NOMO-1 treated with DMSO at 0.1 percent for 48 hours (cell line): ENCODE measurements at regions not wholly inside any gene's neighbourhood (a gene's known extent, or its start where the extent isn't known, plus 50 kb on each side); places are given as distances from the start of the nearest gene placed in this dataset.
A peak's percentile ranks its signal among the peaks of the same experiment; 100 is the strongest.

Source experiments
- DNase-seq: peaks from one replicate; lab custom pipeline; 2025; ENCODE audit not compliant: unreplicated experiment; lab: John Stamatoyannopoulos, UW

DNA sequence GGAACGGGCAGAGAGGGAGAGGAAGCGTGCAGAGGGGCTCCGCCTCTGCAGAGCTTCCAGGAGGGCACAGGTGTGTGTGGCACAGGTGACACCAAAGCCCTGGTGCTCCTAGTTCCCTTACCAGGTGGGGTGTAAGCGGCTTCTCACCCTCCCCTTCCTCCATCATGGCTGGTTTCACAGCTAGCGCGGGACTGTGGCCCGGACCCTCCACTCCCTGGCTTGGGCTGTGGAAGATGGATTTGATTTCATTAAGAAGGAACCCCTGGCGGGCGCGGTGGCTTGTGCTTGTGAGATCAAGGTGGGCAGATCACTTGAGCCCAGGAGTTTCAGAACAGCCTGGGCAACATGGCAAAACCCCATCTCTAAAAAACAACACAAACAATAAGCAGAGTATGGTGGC lies 241.2 kb upstream of the GSE1 start:
- no peak for DNase-seq

DNA sequence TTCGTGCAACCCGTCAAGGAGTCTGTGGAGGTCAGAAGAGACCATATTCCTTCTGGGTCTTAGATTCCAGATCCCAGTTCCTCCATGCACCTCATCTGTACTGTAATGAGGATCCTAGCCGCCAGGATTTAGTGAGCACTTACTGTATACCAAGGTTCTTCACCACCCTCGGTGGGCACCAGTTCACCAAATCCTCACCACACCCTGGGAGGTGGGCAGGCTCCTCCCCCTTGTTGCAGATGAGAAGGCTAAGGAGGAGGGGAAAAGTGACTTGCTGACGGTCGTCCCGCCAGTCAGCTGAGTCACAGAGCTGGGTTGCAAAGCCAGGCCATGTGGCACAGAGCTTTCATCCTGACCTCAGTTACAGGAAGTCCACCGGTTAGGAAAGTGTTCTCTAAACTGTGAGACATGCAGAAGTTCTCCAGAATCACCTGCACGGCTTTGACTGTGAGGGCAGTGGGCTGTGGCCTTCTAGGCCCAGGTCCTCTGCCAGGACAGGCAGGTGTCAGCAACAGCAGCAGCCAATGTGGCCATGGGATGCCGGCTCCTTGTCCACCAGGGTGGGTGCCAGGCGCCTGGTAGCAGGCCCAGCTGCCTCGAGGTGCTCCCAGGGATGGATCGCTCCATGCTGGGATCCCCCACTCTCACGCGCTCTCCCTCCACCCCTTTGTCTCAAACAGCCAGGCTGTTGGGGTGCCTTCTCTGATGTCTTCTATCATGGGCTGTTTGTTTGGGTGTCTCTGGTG lies 240.3 kb upstream of the GSE1 start:
- DNase-seq: peak; percentile 84

DNA sequence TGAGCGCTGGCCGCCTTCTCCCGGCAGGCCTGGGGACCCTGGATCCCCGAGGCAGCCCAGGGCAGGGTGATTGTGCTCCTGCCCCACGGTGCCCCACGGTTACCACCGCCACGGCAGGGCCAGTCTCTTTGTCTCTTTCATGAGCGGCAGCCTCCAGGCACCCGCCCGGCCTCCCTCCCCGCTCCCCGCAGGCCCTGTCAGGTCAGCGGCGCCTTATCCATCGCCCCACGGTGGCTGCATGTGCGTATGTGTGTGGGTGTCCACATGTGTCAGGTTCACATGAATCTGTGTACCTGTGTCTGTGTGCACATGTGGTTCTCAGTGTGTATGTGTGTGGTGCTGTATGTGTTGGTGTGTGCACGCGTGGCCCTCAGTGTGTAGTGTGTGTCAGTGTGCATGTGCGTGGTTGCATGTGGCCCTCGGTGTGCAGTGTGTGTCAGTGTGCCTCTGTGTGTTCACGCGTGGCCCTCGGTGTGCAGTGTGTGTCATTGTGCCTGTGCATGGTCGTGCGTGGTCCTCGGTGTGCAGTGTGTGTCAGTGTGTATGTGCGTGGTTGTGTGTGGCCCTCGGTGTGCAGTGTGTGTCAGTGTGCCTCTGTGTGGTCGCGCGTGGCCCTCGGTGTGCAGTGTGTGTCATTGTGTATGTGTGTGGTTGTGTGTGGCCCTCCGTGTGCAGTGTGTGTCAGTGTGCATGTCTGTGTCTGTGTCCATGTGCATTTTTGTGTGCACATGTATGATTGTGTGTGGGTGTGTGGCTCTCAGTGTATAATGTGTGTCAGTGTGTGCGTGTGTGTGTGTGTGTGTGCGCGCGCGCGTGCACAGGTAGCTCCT lies 239.2 kb upstream of the GSE1 start:
- DNase-seq: no peak

DNA sequence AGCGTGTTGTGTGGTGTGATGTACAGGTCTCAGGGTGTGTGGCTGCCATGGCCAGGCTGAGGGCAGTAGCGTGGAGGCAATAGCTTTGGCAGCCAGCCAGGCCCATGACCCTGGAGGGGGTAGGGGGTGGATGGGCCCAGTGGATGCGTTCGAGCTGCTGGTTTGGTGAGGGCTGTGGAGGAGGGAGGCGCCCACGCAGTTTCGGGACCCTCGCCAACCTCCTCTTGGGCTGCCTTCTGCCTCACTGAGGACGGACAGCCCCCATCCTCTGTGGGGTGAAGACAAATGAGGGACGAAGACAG lies 238.6 kb upstream of the GSE1 start:
- DNase-seq: no peak

DNA sequence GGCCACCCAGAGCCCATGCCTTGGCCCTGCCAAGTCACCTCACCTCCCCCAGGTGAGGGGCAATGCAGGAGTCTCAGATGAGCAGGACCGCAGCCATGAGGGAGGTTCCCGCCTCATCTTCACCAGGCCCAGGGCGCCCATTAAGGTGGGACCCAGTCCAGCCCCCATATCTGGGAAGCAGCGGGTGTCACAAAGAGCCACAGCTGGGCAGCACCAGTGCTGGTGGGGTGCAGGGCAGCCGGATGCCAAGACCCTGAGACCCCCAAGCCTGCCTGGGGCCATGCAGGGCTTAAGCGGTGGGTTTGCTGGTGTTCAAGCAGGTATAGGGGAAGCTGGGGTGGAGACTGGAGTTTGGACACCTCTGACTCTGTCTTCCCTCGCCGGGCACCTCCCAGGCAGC lies 237.8 kb upstream of the GSE1 start:
- DNase-seq: no peak

DNA sequence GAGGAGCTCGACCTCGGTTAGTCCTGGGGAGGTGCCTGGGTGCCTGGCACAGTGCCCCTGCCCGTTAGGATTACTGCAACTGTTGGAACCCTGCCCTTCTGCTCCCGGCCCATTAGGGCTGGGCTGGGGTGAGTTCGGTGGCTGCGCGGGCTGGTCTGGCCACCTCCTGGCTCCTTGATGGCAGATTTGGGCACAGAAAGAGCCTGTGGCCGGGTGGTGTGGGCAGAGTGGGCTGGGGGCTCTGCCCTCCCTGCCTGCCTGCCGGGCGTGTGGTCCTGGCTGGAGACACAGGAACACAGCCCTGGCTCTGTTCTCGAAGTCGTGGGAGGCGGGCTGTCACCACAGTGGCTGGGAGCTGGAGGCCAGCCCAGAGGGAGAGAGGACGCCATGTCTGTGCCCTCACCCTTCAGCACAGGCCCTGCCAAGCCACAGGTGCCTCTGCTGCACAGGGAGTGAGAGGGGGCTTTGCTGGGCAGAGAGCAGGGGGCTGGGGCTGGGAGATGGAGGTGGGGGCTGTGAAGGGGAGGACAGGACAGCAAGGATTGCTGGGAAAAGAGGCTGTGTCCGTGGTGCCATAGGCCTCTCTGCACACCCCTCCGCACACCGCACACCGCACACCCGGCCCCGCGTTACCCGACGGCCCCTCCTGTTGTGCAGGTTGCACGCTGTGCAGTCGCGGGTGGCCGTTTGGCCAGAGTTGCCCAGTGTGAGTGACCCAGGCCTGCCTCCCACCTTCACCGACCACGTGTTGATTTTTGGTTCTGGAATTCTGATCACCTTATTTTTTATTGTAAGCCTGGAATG lies 236.6 kb upstream of the GSE1 start:
- no peak for DNase-seq

DNA sequence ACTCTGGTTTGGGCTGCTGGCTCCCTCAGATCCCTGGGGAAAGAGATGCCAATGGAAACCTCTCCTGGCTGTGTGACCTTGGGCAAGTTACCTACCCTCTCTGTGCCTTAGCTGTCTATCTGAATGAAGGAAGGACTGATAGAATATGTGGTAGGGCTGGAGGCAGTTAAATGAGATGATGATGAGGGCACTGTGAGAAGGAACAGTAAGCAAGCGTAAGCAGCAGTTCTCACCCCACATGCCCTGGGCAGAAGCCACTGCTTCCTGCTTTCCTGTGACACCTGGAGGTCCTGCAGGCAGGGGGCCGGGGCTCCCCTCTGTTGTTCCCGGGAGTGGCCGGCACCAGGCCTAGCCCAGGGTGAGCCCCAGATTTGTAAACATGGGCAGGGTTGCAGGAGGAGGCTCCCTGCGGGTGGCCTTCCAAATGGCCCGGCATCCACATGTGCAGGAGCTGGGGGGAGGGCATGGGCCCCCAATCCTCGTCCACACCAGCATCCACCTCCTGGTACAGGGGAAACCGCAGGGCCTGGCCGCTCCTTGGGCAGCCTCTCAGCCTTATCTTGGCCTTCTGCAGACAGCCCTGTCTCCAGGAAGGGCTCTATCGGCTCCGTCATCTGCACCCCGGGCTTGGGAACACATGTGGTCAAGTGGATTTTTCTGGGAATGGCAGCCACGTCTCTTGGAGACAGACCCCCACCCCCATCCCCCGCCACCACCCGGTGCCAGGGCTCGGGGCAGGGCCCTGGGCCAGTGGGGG lies 235.6 kb upstream of the GSE1 start:
- no peak for DNase-seq

DNA sequence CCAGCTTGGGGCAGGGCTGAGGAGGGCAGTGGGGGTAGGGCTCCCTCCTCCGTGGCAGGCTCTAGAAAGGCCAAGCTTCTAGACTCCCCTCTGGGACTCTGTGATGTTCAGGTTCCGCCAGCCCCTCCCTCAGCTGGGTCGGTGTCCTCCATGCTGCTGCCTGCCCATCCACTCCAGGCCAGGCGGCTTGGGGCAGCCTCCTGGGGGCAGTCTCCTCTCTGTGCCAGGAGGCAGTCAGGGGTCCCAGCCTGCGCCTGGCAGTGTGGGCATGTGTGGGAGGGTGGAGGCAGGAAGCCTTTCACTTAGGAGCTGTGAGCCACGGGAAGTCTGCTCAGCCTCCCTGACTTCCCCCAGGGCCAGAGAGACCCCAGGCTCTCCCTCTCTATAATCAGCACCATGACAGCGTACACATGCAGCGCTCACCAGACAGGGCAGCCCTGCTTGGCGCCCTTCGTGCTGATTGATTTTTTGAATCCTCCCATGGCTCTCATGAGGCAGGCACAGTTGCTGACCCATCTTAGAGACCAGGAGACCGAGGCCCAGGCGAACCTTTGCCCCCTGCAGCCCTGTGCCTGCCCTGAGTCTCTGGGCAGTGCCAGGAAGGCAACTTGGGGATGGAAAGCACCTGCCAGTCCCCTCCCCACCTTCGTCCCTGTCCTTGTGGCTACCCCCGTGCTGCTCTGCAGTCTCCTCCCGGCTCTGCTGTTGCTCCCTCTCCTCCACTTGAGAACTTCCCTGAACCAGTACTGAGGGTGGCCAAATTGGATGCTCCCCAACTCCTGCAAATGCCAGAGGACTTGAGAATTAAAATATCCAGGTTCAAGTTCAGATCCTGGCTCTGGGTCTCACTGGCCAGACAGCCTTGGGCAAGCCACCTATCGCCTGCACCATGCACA lies 234.7 kb upstream of the GSE1 start:
- no peak for DNase-seq

DNA sequence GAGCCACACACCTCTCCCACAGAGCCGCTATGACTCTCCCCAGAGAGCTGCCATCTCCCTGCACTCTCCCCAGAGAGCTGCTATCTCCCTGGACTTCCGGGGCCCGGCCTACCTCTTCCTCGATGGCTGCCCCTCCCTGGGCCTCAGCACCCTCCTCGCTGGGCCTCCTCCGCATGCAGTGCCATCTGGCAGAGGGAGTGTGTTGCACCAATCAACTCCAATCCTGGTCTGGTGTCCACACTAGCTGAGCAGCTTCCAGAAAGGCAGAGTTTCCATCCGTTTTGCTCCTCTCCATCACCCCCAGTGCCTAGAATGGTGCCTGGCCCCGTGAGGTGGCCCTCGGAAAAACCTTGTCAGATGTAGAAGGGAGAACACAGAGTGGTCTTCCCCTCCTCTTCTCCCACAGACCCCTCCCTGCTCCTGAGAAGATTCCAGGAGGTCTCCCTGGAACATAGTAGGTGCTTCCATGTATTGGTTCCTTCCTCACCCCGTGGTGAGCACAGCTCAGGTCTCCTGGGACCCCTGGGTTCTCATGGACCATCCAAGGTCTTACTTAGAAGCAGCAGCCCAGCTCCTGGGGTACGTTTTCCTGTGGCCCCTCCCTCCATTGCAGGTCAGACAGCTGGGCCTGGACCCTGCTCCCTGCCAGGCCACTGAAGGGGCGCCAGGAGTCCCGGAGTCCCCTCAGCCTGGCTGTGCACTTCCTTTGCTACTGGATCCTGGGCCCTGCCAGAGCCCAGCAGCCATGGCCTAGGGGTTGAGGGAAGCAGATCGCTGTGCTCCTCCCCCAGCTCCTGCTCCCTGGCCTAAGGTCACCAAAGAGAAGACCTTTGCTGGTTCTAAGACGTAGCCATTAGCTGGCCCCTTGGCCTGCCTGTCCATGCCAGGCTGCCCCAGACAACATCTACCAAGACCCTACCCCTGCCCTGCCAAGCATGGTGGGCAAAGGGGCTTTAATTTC lies 233.8 kb upstream of the GSE1 start:
- no peak for DNase-seq

DNA sequence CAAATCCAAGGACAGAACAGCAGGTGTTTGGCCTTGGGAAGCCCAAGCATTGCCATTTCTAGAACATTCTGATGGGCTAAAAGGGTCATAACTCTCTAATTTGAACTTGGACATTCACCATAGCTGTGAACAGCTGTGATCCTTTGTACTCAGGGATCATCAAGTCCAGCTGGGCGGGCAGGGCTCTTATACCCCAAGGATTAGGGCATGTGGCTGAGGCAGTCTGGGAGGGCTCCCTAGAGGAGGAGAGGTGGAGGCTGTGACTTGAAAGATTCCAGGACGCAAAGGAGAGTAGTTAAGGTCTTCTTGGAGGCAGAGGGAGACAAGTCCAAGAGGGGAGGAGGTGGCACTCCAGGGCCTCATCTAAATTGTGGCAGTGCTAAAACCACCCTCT lies 233.1 kb upstream of the GSE1 start:
- DNase-seq: no peak

DNA sequence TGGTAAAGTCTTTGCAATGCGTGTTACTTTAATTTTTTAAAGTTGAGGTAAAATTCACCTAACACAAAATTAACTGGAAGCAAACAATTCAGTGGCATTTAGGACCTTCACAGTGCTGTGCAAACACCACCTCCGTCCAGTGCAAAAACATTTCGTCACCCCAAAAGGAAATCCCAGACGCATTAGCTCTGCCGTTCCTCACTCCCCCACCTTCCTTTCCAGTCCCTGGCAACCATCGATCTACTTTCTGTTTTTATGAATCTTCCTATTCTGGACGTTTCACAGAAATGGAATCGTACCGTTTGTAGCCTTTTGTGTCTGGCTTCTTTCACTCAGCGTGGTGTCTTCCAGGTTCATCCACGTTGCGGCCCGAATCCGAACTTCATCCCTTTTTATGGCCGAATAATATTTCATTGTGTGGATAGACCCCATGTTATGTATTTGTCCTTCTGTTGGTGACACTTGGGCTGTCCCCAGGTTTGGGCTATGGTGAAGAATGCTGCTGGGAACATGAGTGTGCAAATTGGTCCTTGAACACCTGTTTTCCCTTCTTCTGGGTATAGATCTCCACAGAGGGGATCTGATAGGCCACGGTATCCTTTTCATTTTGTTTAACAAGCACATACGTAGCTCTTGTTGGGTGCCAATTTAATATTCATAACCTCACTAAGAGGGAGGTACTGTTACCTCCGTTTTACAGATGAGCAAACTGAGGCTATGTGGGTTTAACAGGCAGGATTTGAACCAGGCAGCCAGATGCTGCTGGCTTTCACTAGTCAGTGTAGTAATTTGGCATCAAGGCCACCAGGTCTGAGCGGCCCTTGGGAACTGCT lies 232.0 kb upstream of the GSE1 start:
- no peak for DNase-seq

DNA sequence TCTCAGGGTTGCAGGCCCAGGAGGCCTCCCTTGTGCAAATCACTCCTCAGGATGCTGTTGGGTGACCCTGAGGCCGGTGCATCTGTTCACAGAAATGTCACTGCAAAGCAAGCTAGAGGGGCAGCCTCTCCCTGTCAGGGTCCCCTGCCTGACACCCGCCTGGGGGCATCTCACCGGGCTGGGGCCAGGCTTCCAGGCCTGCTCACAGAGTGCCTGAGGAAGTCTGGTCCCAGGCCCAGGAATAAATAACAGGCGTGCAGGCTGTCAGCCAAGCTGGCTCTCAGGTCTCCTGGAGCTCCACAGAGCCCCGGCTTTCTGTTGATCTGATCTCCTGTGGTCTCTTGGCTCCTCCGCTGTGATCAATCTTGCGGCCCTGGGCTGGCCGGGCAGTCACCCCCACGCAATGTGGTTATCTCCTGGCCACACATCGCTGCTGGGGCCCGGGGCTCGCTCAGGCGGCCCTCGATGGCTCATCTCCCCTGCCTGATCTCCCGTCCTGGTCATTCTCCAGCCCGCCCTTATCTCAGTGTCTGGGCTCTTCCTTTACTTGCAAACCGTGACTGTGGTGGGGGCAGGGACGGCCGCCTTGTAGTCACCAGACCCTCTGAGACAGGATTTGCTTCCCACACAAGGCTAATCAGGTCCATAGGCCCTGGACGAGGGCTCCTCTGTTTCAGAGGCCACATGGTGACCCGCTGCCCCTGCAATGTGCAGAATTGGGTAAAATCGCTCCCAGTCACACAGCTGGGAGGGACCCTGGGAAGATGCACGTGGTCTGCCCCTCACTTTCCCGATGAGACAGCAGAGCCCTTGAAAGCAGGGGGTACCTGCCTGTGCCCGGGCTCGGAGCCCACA lies 231.2 kb upstream of the GSE1 start:
- no peak for DNase-seq

DNA sequence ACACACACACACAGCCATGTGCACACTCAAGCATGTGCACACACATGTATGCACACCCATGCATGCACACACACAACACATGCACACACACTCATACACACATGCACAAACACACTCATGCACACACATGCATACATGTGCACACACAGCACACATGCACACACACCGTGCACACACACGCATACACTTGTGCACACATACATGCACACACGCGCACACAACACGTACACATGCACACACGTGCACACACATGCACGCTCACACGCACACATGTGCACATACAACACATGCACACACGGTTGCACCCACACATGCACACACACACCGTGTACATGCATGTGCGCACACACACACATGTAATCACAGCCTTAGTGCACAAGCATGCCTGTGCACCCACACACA lies 230.4 kb upstream of the GSE1 start:
- DNase-seq: no peak

DNA sequence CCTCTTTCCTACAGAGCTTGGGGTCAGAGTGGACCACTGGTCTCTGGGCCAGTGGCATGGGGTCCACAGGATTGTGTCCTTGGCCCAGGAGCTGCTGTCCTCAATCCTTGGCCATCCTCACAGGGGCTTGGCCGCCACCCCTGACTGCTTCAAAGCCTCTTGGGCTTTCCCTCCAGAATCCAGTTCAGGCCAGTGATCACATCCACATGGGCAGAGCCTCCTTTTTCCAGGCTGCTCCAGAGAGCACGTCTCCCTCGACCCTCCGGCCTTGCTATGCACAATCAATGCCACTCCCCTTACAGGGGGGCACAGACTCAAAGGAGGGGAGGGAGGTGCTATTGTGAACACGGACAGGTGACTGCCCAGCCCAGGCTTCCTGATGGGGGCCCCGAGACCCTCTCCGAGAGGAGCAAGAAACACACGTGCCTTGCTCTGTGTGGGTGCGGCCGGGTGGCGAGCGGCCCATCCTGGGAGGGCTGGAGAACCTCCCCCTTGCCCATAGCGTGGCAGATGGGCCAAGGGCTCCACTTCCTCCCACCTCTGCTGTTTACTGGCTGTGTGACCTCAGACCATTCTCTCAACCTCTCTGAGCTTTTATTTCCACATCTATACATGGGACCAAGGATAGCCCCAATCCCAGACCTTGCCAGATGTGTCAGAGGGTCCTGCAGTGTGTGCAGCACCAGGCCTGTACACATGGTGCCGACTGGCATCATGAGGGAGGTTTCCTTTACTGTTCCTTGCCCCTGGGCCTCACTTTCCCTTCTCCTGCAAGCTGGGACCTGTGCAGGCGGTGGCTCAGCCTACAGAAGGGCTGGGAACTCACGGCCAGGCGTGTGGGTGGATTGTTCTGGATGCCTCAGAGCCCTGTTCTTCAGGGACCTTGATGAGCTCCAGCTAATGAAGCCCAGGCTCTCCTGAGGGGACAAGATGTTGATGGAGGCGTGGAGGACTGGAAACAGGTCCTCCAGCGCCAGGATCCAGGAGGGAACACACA lies 229.0 kb upstream of the GSE1 start:
- DNase-seq: no peak

DNA sequence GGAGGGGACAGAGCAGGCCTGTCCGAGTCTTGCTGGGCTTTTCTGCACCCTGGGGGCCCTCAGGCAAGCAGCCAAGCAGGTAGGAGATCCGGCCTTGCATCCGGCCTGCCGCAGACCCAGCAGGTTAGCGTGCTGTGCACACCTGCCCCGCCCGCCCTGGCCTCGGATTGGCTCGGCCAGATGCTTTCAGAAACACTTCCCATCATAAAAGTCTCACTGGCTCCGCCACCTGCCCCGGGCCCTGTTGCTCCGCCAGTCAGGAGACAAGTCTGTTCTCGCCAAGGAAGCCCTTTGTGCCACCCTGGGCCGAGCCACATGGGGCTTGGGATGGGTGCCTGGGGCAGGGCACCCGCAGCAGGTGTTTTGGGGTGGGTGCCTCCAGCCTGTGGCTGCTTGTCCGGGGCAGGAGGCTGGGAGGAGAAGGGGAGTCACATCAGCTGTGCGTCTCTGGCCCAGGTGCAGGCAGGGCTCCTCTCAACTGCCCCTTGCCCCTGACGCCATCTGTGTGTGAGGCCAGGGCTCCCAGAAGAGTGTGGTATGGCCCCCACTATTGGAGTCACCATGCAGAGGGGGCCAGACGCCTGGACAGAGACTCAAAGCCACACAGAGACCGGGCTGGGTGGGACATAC lies 228.2 kb upstream of the GSE1 start:
- no peak for DNase-seq
